ENCODE measurements at regions not wholly inside any gene's neighbourhood (a gene's known extent, or its start where the extent isn't known, plus 50 kb on each side); places are given as distances from the start of the nearest gene placed in this dataset.
"Not testable (repeated sequence)": the region's sequence is repeated elsewhere in the genome, so short reads cannot be mapped to it uniquely, and the experiment has no call there.

GRCh38 chr17:70493277-70493874 lies 324.0 kb downstream of the KCNJ2 start:
- CTCF ChIA-PET, result no interaction called here

GRCh38 chr17:70498631-70499030 lies 329.3 kb downstream of the KCNJ2 start:
- CTCF ChIA-PET, result no interaction called here
- POLR2A ChIA-PET, result no interaction called here

More at GRCh38 chr17:70493277-70493874, 324.0 kb downstream of the KCNJ2 start:
- POLR2A ChIA-PET, result no interaction called here

- POLR2A ChIA-PET, result no interaction called here
- CTCF ChIA-PET, result no interaction called here
Measured at GRCh38 chr17:70499067-70499786, 329.9 kb downstream of the KCNJ2 start.

GRCh38 chr17:70503449-70503848 lies 334.1 kb downstream of the KCNJ2 start:
- POLR2A ChIA-PET, result no interaction called here
- CTCF ChIA-PET, result no interaction called here

- ChIA-PET CTCF (no interaction called here), POLR2A (no interaction called here)
Measured at GRCh38 chr17:70510288-70510687, 341.0 kb downstream of the KCNJ2 start.

GRCh38 chr17:70517816-70518215 lies 348.5 kb downstream of the KCNJ2 start:
- ChIA-PET CTCF (no interaction called here), POLR2A (no interaction called here)

- POLR2A ChIA-PET, result no interaction called here
Measured at GRCh38 chr17:70519300-70519699, 350.0 kb downstream of the KCNJ2 start.

GRCh38 chr17:70520447-70520846 lies 351.1 kb downstream of the KCNJ2 start:
- POLR2A ChIA-PET, result no interaction called here
- CTCF ChIA-PET, result no interaction called here

More at GRCh38 chr17:70519300-70519699, 350.0 kb downstream of the KCNJ2 start:
- CTCF ChIA-PET, result no interaction called here

GRCh38 chr17:70520956-70521355 lies 351.6 kb downstream of the KCNJ2 start:
- ChIA-PET CTCF (interaction anchor here (0.6 kb wide), 1 partner anchor 31 kb away, joined by 3 read pairs; no protein-coding TSS in a partner anchor), POLR2A (no interaction called here)

- ChIA-PET CTCF (no interaction called here), POLR2A (no interaction called here)
Measured at GRCh38 chr17:70521821-70522256, 352.5 kb downstream of the KCNJ2 start.

- POLR2A ChIA-PET, result no interaction called here
- CTCF ChIA-PET, result no interaction called here
Measured at GRCh38 chr17:70523426-70523825, 354.1 kb downstream of the KCNJ2 start.

GRCh38 chr17:70525035-70525434 lies 355.7 kb downstream of the KCNJ2 start:
- POLR2A ChIA-PET, CTCF ChIA-PET: not testable (repeated sequence)

GRCh38 chr17:70525961-70526360 lies 356.6 kb downstream of the KCNJ2 start:
- ChIA-PET CTCF (no interaction called here), POLR2A (no interaction called here)

- ChIA-PET POLR2A (no interaction called here), CTCF (no interaction called here)
Measured at GRCh38 chr17:70527364-70527888, 358.1 kb downstream of the KCNJ2 start.

GRCh38 chr17:70533427-70533826 lies 364.1 kb downstream of the KCNJ2 start:
- CTCF ChIA-PET, result no interaction called here

GRCh38 chr17:70535986-70536385 lies 366.7 kb downstream of the KCNJ2 start:
- CTCF ChIA-PET, result no interaction called here
- POLR2A ChIA-PET, result no interaction called here

More at GRCh38 chr17:70533427-70533826, 364.1 kb downstream of the KCNJ2 start:
- POLR2A ChIA-PET, result no interaction called here

GRCh38 chr17:70539132-70539924 lies 370.0 kb downstream of the KCNJ2 start:
- ChIA-PET POLR2A (no interaction called here), CTCF (no interaction called here)

GRCh38 chr17:70542876-70543275 lies 373.5 kb downstream of the KCNJ2 start:
- ChIA-PET POLR2A (no interaction called here), CTCF (no interaction called here)

GRCh38 chr17:70544317-70544716 lies 375.0 kb downstream of the KCNJ2 start:
- ChIA-PET POLR2A (no interaction called here), CTCF (no interaction called here)

GRCh38 chr17:70552230-70552981 lies 383.1 kb downstream of the KCNJ2 start:
- CTCF ChIA-PET, result interaction anchor here (0.6 to 1.7 kb wide), 4 partner anchors 9 to 1487 kb away, joined by 3 to 4 read pairs (median 4); no protein-coding TSS in a partner anchor
- POLR2A ChIA-PET, result no interaction called here

Data from activated CD8-positive, alpha-beta memory T cell treated with anti-CD3 and anti-CD28 coated beads for 36 hours (primary cell).